Stimulated activated naive CD8-positive, alpha-beta T cell treated with anti-CD3 and anti-CD28 coated beads, Interleukin-15, Interleukin-2, amounts not matched to agents 100 U/mL and 50 U/mL, for 24 hours (primary cell): ENCODE measurements at regions not wholly inside any gene's neighbourhood (a gene's known extent, or its start where the extent isn't known, plus 50 kb on each side); places are given as distances from the start of the nearest gene placed in this dataset.
"Not testable (repeated sequence)": the region's sequence is repeated elsewhere in the genome, so short reads cannot be mapped to it uniquely, and the experiment has no call there.

Experiments
- ATAC-seq: fragments of 150-1000 bp; cut with Tn5 transposase; one replicate; pipeline ENCODE4 v1.10.0; 2021
- DNase-seq: peaks from one replicate; pipeline ENCODE4 v3.0.0; 2021

- DNase-seq (no peak), ATAC-seq (no peak)
Measured at GRCh38 chr7:67359900-67360299, 363.3 kb downstream of the TYW1 start.

GRCh38 chr7:67361150-67361549 is 364.5 kb downstream of the TYW1 start:
- ATAC-seq (no peak), DNase-seq (no peak)

GRCh38 chr7:67364441-67365017 is 367.9 kb downstream of the TYW1 start:
- no peak for DNase-seq
- ATAC-seq = no peak

- ATAC-seq = no peak
Measured at GRCh38 chr7:67371429-67372305, 375.0 kb downstream of the TYW1 start.

GRCh38 chr7:67373389-67373788 is 376.8 kb downstream of the TYW1 start:
- not testable (repeated sequence) for ATAC-seq

More at GRCh38 chr7:67371429-67372305, 375.0 kb downstream of the TYW1 start:
- peak; percentile 55 for DNase-seq

GRCh38 chr7:67375427-67375826 is 378.8 kb downstream of the TYW1 start:
- no peak for ATAC-seq

More at GRCh38 chr7:67373389-67373788, 376.8 kb downstream of the TYW1 start:
- not testable (repeated sequence) for DNase-seq

GRCh38 chr7:67377939-67378862 is 381.6 kb downstream of the TYW1 start:
- ATAC-seq = peak; percentile 69

More at GRCh38 chr7:67375427-67375826, 378.8 kb downstream of the TYW1 start:
- DNase-seq = no peak

GRCh38 chr7:67380326-67380725 is 383.7 kb downstream of the TYW1 start:
- ATAC-seq (no peak), DNase-seq (no peak)

More at GRCh38 chr7:67377939-67378862, 381.6 kb downstream of the TYW1 start:
- peak; percentile 71 for DNase-seq

- no peak for DNase-seq
- ATAC-seq = no peak
Measured at GRCh38 chr7:67380858-67381257, 384.2 kb downstream of the TYW1 start.

- no peak for DNase-seq
- no peak for ATAC-seq
Measured at GRCh38 chr7:67387851-67388250, 391.2 kb downstream of the TYW1 start.

GRCh38 chr7:67391168-67391567 is 394.5 kb downstream of the TYW1 start:
- ATAC-seq (no peak), DNase-seq (no peak)

GRCh38 chr7:67392596-67393438 is 396.2 kb downstream of the TYW1 start:
- DNase-seq = no peak
- no peak for ATAC-seq

GRCh38 chr7:67393903-67394302 is 397.3 kb downstream of the TYW1 start:
- no peak for DNase-seq
- no peak for ATAC-seq

- no peak for DNase-seq
- no peak for ATAC-seq
Measured at GRCh38 chr7:67398916-67399315, 402.3 kb downstream of the TYW1 start.

- DNase-seq = no peak
- no peak for ATAC-seq
Measured at GRCh38 chr7:67401492-67401891, 404.9 kb downstream of the TYW1 start.

- DNase-seq = no peak
- no peak for ATAC-seq
Measured at GRCh38 chr7:67402280-67402679, 405.6 kb downstream of the TYW1 start.

GRCh38 chr7:67406976-67407375 is 410.3 kb downstream of the TYW1 start:
- DNase-seq (no peak), ATAC-seq (no peak)

- no peak for ATAC-seq
Measured at GRCh38 chr7:67407392-67408071, 410.9 kb downstream of the TYW1 start.

GRCh38 chr7:67408109-67408508 is 411.5 kb downstream of the TYW1 start:
- DNase-seq (no peak), ATAC-seq (no peak)

More at GRCh38 chr7:67407392-67408071, 410.9 kb downstream of the TYW1 start:
- no peak for DNase-seq

- DNase-seq = no peak
- no peak for ATAC-seq
Measured at GRCh38 chr7:67413670-67414069, 417.0 kb downstream of the TYW1 start.

GRCh38 chr7:67414858-67415257 is 418.2 kb downstream of the TYW1 start:
- DNase-seq (no peak), ATAC-seq (no peak)
